ENCODE measurements at regions not wholly inside any gene's neighbourhood (a gene's known extent, or its start where the extent isn't known, plus 50 kb on each side); places are given as distances from the start of the nearest gene placed in this dataset.

GRCh38 chr1:222084048-222084447 is 342.2 kb upstream of the DUSP10 start:
- no peak overlapping the region for H3K4me3 ChIP-seq (ENCODE audit: low read length)
- H3K4me1 ChIP-seq (ENCODE audit: low read length) = no peaks in the 10 kb centered on the region
- no peak overlapping the region for H3K9ac ChIP-seq (ENCODE audit: low read length)
- H3K4me2 ChIP-seq (ENCODE audit: low read depth, low read length) = no peak overlapping the region
- no peaks in the 10 kb centered on the region for H4K20me1 ChIP-seq (ENCODE audit: insufficient read depth, low read length)
- DNase-seq = no peak
- H3K9me2 ChIP-seq (replicated peaks; ENCODE audit: insufficient read depth, low read length) = no peaks in the 10 kb centered on the region
- H3K27ac ChIP-seq (ENCODE audit: low read length) = no peak overlapping the region
- H2AFZ ChIP-seq (ENCODE audit: low read length) = no peak overlapping the region
- H3K27me3 ChIP-seq (replicated peaks; ENCODE audit: insufficient read depth, low read length) = no peaks in the 10 kb centered on the region
- no peaks in the 10 kb centered on the region for H3K79me2 ChIP-seq (ENCODE audit: low read length)
- H3K36me3 ChIP-seq (replicated peaks; ENCODE audit: insufficient read depth, low read length) = no peaks in the 10 kb centered on the region
- no peaks in the 10 kb centered on the region for H3K9me3 ChIP-seq (replicated peaks; ENCODE audit: insufficient read depth, low read length)
- no peaks in the 10 kb centered on the region for H3F3A ChIP-seq (ENCODE audit: insufficient read depth, low read length)
- no peak for TF ChIP-seq EZH2 (optimal IDR thresholded peaks at IDR 0.05; ENCODE audit: low read depth, low read length)
- no peak for TF ChIP-seq EZH2phosphoT487 (IDR thresholded peaks at IDR 0.05; ENCODE audit: low read length)
- no peak for TF ChIP-seq CTCF (IDR thresholded peaks at IDR 0.05; ENCODE audit: low read length)

DNA sequence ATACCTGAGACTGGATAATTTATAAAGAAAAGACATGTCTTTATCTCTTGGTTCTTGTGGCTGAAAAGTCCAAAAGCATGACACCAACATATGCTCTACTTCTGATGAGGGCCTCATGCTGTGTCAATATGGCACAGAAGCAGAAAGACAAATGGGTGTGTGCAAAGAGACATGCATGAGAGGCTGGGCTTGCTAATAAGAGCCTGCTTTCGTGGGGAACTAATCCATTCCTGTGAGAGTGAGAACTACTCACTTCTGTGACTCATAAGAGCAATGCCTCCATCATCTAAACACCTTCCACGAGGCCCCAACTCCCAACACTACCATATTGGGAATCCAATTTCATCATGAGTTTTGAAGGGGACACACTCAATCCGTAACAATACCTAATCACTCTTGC is 340.0 kb upstream of the DUSP10 start:
- TF ChIP-seq EZH2 (optimal IDR thresholded peaks at IDR 0.05; ENCODE audit: low read depth, low read length) (no peak), CTCF (IDR thresholded peaks at IDR 0.05; ENCODE audit: low read length) (no peak), EZH2phosphoT487 (IDR thresholded peaks at IDR 0.05; ENCODE audit: low read length) (no peak)
- Histone ChIP-seq H3K27ac (ENCODE audit: low read length) (no peak overlapping the region), H3K9ac (ENCODE audit: low read length) (no peak overlapping the region), H3K4me3 (ENCODE audit: low read length) (no peak overlapping the region), H3K4me1 (ENCODE audit: low read length) (no peaks in the 10 kb centered on the region), H3K9me3 (replicated peaks; ENCODE audit: insufficient read depth, low read length) (no peaks in the 10 kb centered on the region), H3K36me3 (replicated peaks; ENCODE audit: insufficient read depth, low read length) (no peaks in the 10 kb centered on the region), H3K4me2 (ENCODE audit: low read depth, low read length) (no peak overlapping the region), H4K20me1 (ENCODE audit: insufficient read depth, low read length) (no peaks in the 10 kb centered on the region), H3K27me3 (replicated peaks; ENCODE audit: insufficient read depth, low read length) (no peaks in the 10 kb centered on the region), H2AFZ (ENCODE audit: low read length) (no peak overlapping the region), H3F3A (ENCODE audit: insufficient read depth, low read length) (no peaks in the 10 kb centered on the region), H3K79me2 (ENCODE audit: low read length) (no peaks in the 10 kb centered on the region), H3K9me2 (replicated peaks; ENCODE audit: insufficient read depth, low read length) (no peaks in the 10 kb centered on the region)
- DNase-seq = no peak

- Histone ChIP-seq H3K27me3 (replicated peaks; ENCODE audit: insufficient read depth, low read length) (no peaks in the 10 kb centered on the region), H3K9ac (ENCODE audit: low read length) (no peak overlapping the region), H3F3A (ENCODE audit: insufficient read depth, low read length) (no peaks in the 10 kb centered on the region), H3K27ac (ENCODE audit: low read length) (no peak overlapping the region), H2AFZ (ENCODE audit: low read length) (no peak overlapping the region), H3K9me3 (replicated peaks; ENCODE audit: insufficient read depth, low read length) (no peaks in the 10 kb centered on the region), H3K79me2 (ENCODE audit: low read length) (no peaks in the 10 kb centered on the region), H3K9me2 (replicated peaks; ENCODE audit: insufficient read depth, low read length) (no peaks in the 10 kb centered on the region), H3K4me1 (ENCODE audit: low read length) (no peaks in the 10 kb centered on the region), H4K20me1 (ENCODE audit: insufficient read depth, low read length) (no peaks in the 10 kb centered on the region), H3K4me3 (ENCODE audit: low read length) (no peak overlapping the region), H3K36me3 (replicated peaks; ENCODE audit: insufficient read depth, low read length) (no peaks in the 10 kb centered on the region), H3K4me2 (ENCODE audit: low read depth, low read length) (no peak overlapping the region)
- DNase-seq = no peak
- TF ChIP-seq EZH2phosphoT487 (IDR thresholded peaks at IDR 0.05; ENCODE audit: low read length) (no peak), EZH2 (optimal IDR thresholded peaks at IDR 0.05; ENCODE audit: low read depth, low read length) (no peak), CTCF (IDR thresholded peaks at IDR 0.05; ENCODE audit: low read length) (no peak)
These were observed 337.7 kb upstream of the DUSP10 start for GRCh38 chr1:222079566-222079965.
